ENCODE measurements at regions not wholly inside any gene's neighbourhood (a gene's known extent, or its start where the extent isn't known, plus 50 kb on each side); places are given as distances from the start of the nearest gene placed in this dataset.

GRCh38 chr18:28689588-28689987, 512.7 kb upstream of the CDH2 start:
- FAIRE-seq (no peak), DNase-seq (no peak)
- Histone ChIP-seq H3K36me3 (ENCODE audit: control insufficient read depth in 2 of 3, insufficient read depth in 3 of 3, low read length in 3 of 3) (no peaks in the 10 kb centered on the region), H3K9me3 (ENCODE audit: control insufficient read depth in 2 of 3, insufficient read depth in 1 of 3, low read length in 3 of 3) (no peaks in the 10 kb centered on the region), H3K4me1 (ENCODE audit: control insufficient read depth in 2 of 3, insufficient read depth in 2 of 3, low read depth in 1 of 3, low read length in 3 of 3) (no peaks in the 10 kb centered on the region), H3K27me3 (ENCODE audit: control insufficient read depth, insufficient read depth, low read length) (no peaks in the 10 kb centered on the region), H3K27ac (ENCODE audit: low read depth in 2 of 2, low read length in 2 of 2) (no peak overlapping the region), H3K9ac (ENCODE audit: low read length in 3 of 3) (no peak overlapping the region), H3K4me3 (ENCODE audit: low read length in 3 of 3) (no peak overlapping the region)
- intact Hi-C loops (cut with DNase I), result no loop called here
- no peak for TF ChIP-seq CTCF (IDR thresholded peaks at IDR 0.05; ENCODE audit: borderline replicate concordance, extremely low read depth, insufficient read depth)

- FAIRE-seq, result no peak
- Histone ChIP-seq H3K9ac (ENCODE audit: low read length in 3 of 3) (no peak overlapping the region), H3K4me1 (ENCODE audit: control insufficient read depth in 2 of 3, insufficient read depth in 2 of 3, low read depth in 1 of 3, low read length in 3 of 3) (no peaks in the 10 kb centered on the region), H3K36me3 (ENCODE audit: control insufficient read depth in 2 of 3, insufficient read depth in 3 of 3, low read length in 3 of 3) (no peaks in the 10 kb centered on the region), H3K9me3 (ENCODE audit: control insufficient read depth in 2 of 3, insufficient read depth in 1 of 3, low read length in 3 of 3) (no peaks in the 10 kb centered on the region), H3K27ac (ENCODE audit: low read depth in 2 of 2, low read length in 2 of 2) (no peak overlapping the region), H3K27me3 (ENCODE audit: control insufficient read depth, insufficient read depth, low read length) (no peaks in the 10 kb centered on the region), H3K4me3 (ENCODE audit: low read length in 3 of 3) (no peak overlapping the region)
- DNase-seq, result no peak
- intact Hi-C loops (cut with DNase I), result no loop called here
- TF ChIP-seq CTCF (IDR thresholded peaks at IDR 0.05; ENCODE audit: borderline replicate concordance, extremely low read depth, insufficient read depth), result no peak
Measured at GRCh38 chr18:28684746-28685355, 507.9 kb upstream of the CDH2 start.

- TF ChIP-seq CTCF (IDR thresholded peaks at IDR 0.05; ENCODE audit: borderline replicate concordance, extremely low read depth, insufficient read depth), result no peak
- H3K36me3 ChIP-seq (ENCODE audit: control insufficient read depth in 2 of 3, insufficient read depth in 3 of 3, low read length in 3 of 3), result no peaks in the 10 kb centered on the region
- no peak overlapping the region for H3K4me3 ChIP-seq (ENCODE audit: low read length in 3 of 3)
- no peak overlapping the region for H3K27ac ChIP-seq (ENCODE audit: low read depth in 2 of 2, low read length in 2 of 2)
- intact Hi-C loops (cut with DNase I), result no loop called here
- no peak for DNase-seq
- no peak overlapping the region for H3K9ac ChIP-seq (ENCODE audit: low read length in 3 of 3)
- FAIRE-seq, result no peak
- no peaks in the 10 kb centered on the region for H3K27me3 ChIP-seq (ENCODE audit: control insufficient read depth, insufficient read depth, low read length)
- H3K4me1 ChIP-seq (ENCODE audit: control insufficient read depth in 2 of 3, insufficient read depth in 2 of 3, low read depth in 1 of 3, low read length in 3 of 3), result no peaks in the 10 kb centered on the region
- no peaks in the 10 kb centered on the region for H3K9me3 ChIP-seq (ENCODE audit: control insufficient read depth in 2 of 3, insufficient read depth in 1 of 3, low read length in 3 of 3)
Measured at GRCh38 chr18:28682912-28683311, 506.0 kb upstream of the CDH2 start.

GRCh38 chr18:28669165-28669564, 492.2 kb upstream of the CDH2 start:
- TF ChIP-seq CTCF (IDR thresholded peaks at IDR 0.05; ENCODE audit: borderline replicate concordance, extremely low read depth, insufficient read depth), result no peak
- H3K27me3 ChIP-seq (ENCODE audit: control insufficient read depth, insufficient read depth, low read length), result no peaks in the 10 kb centered on the region
- H3K9me3 ChIP-seq (ENCODE audit: control insufficient read depth in 2 of 3, insufficient read depth in 1 of 3, low read length in 3 of 3), result no peaks in the 10 kb centered on the region
- no peaks in the 10 kb centered on the region for H3K36me3 ChIP-seq (ENCODE audit: control insufficient read depth in 2 of 3, insufficient read depth in 3 of 3, low read length in 3 of 3)
- H3K4me1 ChIP-seq (ENCODE audit: control insufficient read depth in 2 of 3, insufficient read depth in 2 of 3, low read depth in 1 of 3, low read length in 3 of 3), result no peaks in the 10 kb centered on the region
- no peak for DNase-seq
- no peak overlapping the region for H3K4me3 ChIP-seq (ENCODE audit: low read length in 3 of 3)
- intact Hi-C loops (cut with DNase I), result no loop called here
- no peak overlapping the region for H3K9ac ChIP-seq (ENCODE audit: low read length in 3 of 3)
- H3K27ac ChIP-seq (ENCODE audit: low read depth in 2 of 2, low read length in 2 of 2), result no peak overlapping the region
- no peak for FAIRE-seq
